ENCODE measurements at regions not wholly inside any gene's neighbourhood (a gene's known extent, or its start where the extent isn't known, plus 50 kb on each side); places are given as distances from the start of the nearest gene placed in this dataset.

GRCh38 chr18:22705328-22705727 is 227.8 kb upstream of the RBBP8 start:
- TF ChIP-seq, protein P1, sequence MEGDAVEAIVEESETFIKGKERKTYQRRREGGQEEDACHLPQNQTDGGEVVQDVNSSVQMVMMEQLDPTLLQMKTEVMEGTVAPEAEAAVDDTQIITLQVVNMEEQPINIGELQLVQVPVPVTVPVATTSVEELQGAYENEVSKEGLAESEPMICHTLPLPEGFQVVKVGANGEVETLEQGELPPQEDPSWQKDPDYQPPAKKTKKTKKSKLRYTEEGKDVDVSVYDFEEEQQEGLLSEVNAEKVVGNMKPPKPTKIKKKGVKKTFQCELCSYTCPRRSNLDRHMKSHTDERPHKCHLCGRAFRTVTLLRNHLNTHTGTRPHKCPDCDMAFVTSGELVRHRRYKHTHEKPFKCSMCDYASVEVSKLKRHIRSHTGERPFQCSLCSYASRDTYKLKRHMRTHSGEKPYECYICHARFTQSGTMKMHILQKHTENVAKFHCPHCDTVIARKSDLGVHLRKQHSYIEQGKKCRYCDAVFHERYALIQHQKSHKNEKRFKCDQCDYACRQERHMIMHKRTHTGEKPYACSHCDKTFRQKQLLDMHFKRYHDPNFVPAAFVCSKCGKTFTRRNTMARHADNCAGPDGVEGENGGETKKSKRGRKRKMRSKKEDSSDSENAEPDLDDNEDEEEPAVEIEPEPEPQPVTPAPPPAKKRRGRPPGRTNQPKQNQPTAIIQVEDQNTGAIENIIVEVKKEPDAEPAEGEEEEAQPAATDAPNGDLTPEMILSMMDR (IDR thresholded peaks at IDR 0.05; ENCODE audit: low read length), result no peak
- TF ChIP-seq EZH2 (optimal IDR thresholded peaks at IDR 0.05; ENCODE audit: low read depth, low read length), result no peak
- TF ChIP-seq EZH2phosphoT487 (IDR thresholded peaks at IDR 0.05; ENCODE audit: low read length), result no peak

Data from MM.1S (cell line).